H1 (cell line): ENCODE measurements at regions not wholly inside any gene's neighbourhood (a gene's known extent, or its start where the extent isn't known, plus 50 kb on each side); places are given as distances from the start of the nearest gene placed in this dataset.

Experiments
- CTCF ChIA-PET: fragments of 300-600 bp; sonication (Branson Sonifier 250); formaldehyde crosslinking; loops from one replicate; lab custom pipeline; 2021; ENCODE audit not compliant: partially characterized antibody; lab: Charles Lee
- POLR2A ChIA-PET: fragments of 300-600 bp; sonication (Branson Sonifier 250); formaldehyde crosslinking; loops from one replicate; lab custom pipeline; 2021; ENCODE audit warnings: inconsistent platforms; ENCODE audit not compliant: partially characterized antibody; lab: Charles Lee
- DNase-seq, 2 experiments: peaks; one replicate each; pipeline versions ENCODE4 v3.0.0 to v3.0.0-alpha.2; 2010 to 2022; ENCODE audit warnings: low spot score in 2 of 2, low read depth in 1 of 2, mixed read lengths in 1 of 2
- FAIRE-seq: peaks from 2 replicates; lab custom pipeline; 2011; peaks lifted over from hg19 to GRCh38; lab: Jason Lieb, UNC
- H2AFZ ChIP-seq: 2 replicates; pipeline ENCODE4 v1.8.1; 2012; ENCODE audit warnings: low read length, inconsistent platforms
- H2AK5ac ChIP-seq: 2 replicates; pipeline ENCODE4 v1.6.1; 2013; ENCODE audit warnings: low read depth, low read length
- H2BK120ac ChIP-seq: replicated peaks from 2 replicates; pipeline ENCODE3; 2013; ENCODE audit warnings: low read depth, low read length, inconsistent platforms
- H2BK12ac ChIP-seq: 2 replicates; pipeline ENCODE4 v1.6.1; 2013; ENCODE audit warnings: low read depth, low read length
- H2BK15ac ChIP-seq: 2 replicates; pipeline ENCODE4 v1.6.1; 2013; ENCODE audit warnings: low read length
- H2BK20ac ChIP-seq: 2 replicates; pipeline ENCODE4 v1.6.1; 2013; ENCODE audit warnings: low read length
- H2BK5ac ChIP-seq: 2 replicates; pipeline ENCODE4 v1.6.1; 2013; ENCODE audit warnings: low read depth, low read length
- H3K14ac ChIP-seq: 2 replicates; pipeline ENCODE4 v1.6.1; 2013; ENCODE audit warnings: inconsistent platforms; ENCODE audit not compliant: insufficient read length
- H3K18ac ChIP-seq: 2 replicates; pipeline ENCODE4 v1.6.1; 2013; ENCODE audit warnings: low read length; ENCODE audit errors: extremely low read depth
- H3K23ac ChIP-seq: 2 replicates; pipeline ENCODE4 v1.6.1; 2013; ENCODE audit warnings: inconsistent platforms; ENCODE audit not compliant: insufficient read length
- H3K23me2 ChIP-seq: 2 replicates; pipeline ENCODE4 v1.6.1; 2013; ENCODE audit warnings: low read depth, low read length
- H3K27ac ChIP-seq: 2 replicates; pipeline ENCODE4 v1.6.1; 2011; ENCODE audit warnings: low read depth, low read length, inconsistent platforms
- H3K27me3 ChIP-seq, 4 experiments: replicated peaks in 1 of 4; 1 replicate in 1 of 4; 2 replicates in 3 of 4; pipeline versions ENCODE4 v1.6.1 to v1.8.1; 2011 to 2013; ENCODE audit warnings: low read length in 3 of 4, mild to moderate bottlenecking in 3 of 4, inconsistent platforms in 2 of 4, mixed read lengths in 2 of 4, moderate library complexity in 1 of 4; ENCODE audit not compliant: control insufficient read depth in 3 of 4, insufficient read depth in 3 of 4; ENCODE audit errors: extremely low read depth in 1 of 4
- H3K36me3 ChIP-seq, 4 experiments: 2 replicates each; pipeline versions ENCODE4 v1.6.1 to v1.8.1; 2011 to 2013; ENCODE audit warnings: mild to moderate bottlenecking in 4 of 4, low read length in 3 of 4, moderate library complexity in 2 of 4, control low read depth in 1 of 4, inconsistent platforms in 1 of 4; ENCODE audit not compliant: insufficient read depth in 4 of 4, control insufficient read depth in 2 of 4
- H3K4ac ChIP-seq: replicated peaks from 2 replicates; pipeline ENCODE3; 2013; ENCODE audit warnings: low read length, low read depth, mixed read lengths, inconsistent platforms; ENCODE audit not compliant: insufficient read length
- H3K4me1 ChIP-seq, 4 experiments: replicated peaks in 1 of 4; 1 replicate in 1 of 4; 2 replicates in 3 of 4; pipeline versions ENCODE4 v1.6.1 to v1.8.1; 2011 to 2013; ENCODE audit warnings: low read length in 3 of 4, inconsistent platforms in 2 of 4, mixed read lengths in 1 of 4; ENCODE audit not compliant: insufficient read depth in 4 of 4, control insufficient read depth in 3 of 4
- H3K4me2 ChIP-seq, 2 experiments: 2 replicates each; pipeline versions ENCODE4 v1.6.1 to v1.8.1; 2011 to 2013; ENCODE audit warnings: low read depth in 2 of 2, low read length in 2 of 2, control low read depth in 1 of 2, inconsistent platforms in 1 of 2, mild to moderate bottlenecking in 1 of 2; ENCODE audit not compliant: insufficient read depth in 1 of 2
- H3K4me3 ChIP-seq, 4 experiments: fragments of 200-600, 300-600 bp in 1 of 4; sonication (generic), shearing (Covaris generic), sonication (Bioruptor Twin) in 1 of 4; 2 replicates each; pipeline versions ENCODE4 v1.5.1 to v1.8.1; 2011 to 2016; ENCODE audit warnings: low read length in 4 of 4, low read depth in 3 of 4, control low read depth in 2 of 4, inconsistent platforms in 2 of 4, mild to moderate bottlenecking in 2 of 4, mixed read lengths in 1 of 4, moderate library complexity in 1 of 4; ENCODE audit not compliant: insufficient read depth in 2 of 4; ENCODE audit errors: extremely low read depth in 1 of 4
- H3K56ac ChIP-seq: replicated peaks from 2 replicates; pipeline ENCODE3; 2013; ENCODE audit warnings: low read depth, mild to moderate bottlenecking, mixed read lengths, low read length, inconsistent platforms; ENCODE audit not compliant: insufficient read length
- H3K79me1 ChIP-seq: 2 replicates; pipeline ENCODE4 v1.6.1; 2013; ENCODE audit warnings: low read depth, low read length, control low read depth
- H3K79me2 ChIP-seq, 2 experiments: 2 replicates each; pipeline versions ENCODE4 v1.6.1 to v1.8.1; 2012 to 2013; ENCODE audit warnings: low read length in 2 of 2, mild to moderate bottlenecking in 2 of 2, inconsistent platforms in 1 of 2; ENCODE audit not compliant: insufficient read depth in 2 of 2, control insufficient read depth in 1 of 2
- H3K9ac ChIP-seq, 4 experiments: replicated peaks in 1 of 4; 1 replicate in 1 of 4; 2 replicates in 3 of 4; pipeline versions ENCODE4 v1.6.1 to v1.8.1; 2011 to 2013; ENCODE audit warnings: low read depth in 3 of 4, low read length in 3 of 4, control low read depth in 2 of 4, mild to moderate bottlenecking in 2 of 4, moderate library complexity in 2 of 4, inconsistent platforms in 1 of 4; ENCODE audit errors: extremely low read depth in 1 of 4
- H3K9me3 ChIP-seq, 2 experiments: 2 replicates each; pipeline versions ENCODE4 v1.6.1 to v1.8.1; 2012 to 2013; ENCODE audit warnings: mild to moderate bottlenecking in 2 of 2, moderate library complexity in 2 of 2, control low read depth in 1 of 2, inconsistent platforms in 1 of 2, low read depth in 1 of 2, low read length in 1 of 2, mixed read lengths in 1 of 2; ENCODE audit not compliant: insufficient read depth in 2 of 2
- H4K20me1 ChIP-seq, 2 experiments: replicated peaks in 1 of 2; 2 replicates each; pipeline versions ENCODE3 to v1.8.1; 2011 to 2013; ENCODE audit warnings: inconsistent platforms in 2 of 2, low read length in 2 of 2, mild to moderate bottlenecking in 1 of 2; ENCODE audit not compliant: insufficient read depth in 2 of 2, control insufficient read depth in 1 of 2
- H4K5ac ChIP-seq: 2 replicates; pipeline ENCODE4 v1.6.1; 2013; ENCODE audit warnings: low read length, low read depth, mixed read lengths, inconsistent platforms; ENCODE audit not compliant: insufficient read length
- H4K8ac ChIP-seq: 2 replicates; pipeline ENCODE4 v1.8.0; 2013; ENCODE audit warnings: mild to moderate bottlenecking, moderate library complexity, low read length, inconsistent platforms; ENCODE audit not compliant: insufficient read depth; ENCODE audit errors: extremely low read depth
- H4K91ac ChIP-seq: replicated peaks from 2 replicates; pipeline ENCODE3; 2013; ENCODE audit warnings: low read length, mixed read lengths, inconsistent platforms; ENCODE audit not compliant: insufficient read length
- WGBS, 2 experiments: shearing (Covaris generic) in 1 of 2; methylation state at CpG; one replicate each; pipeline versions ENCODE4 v1.1.6 to v1.1.7; 2013 to 2015; ENCODE audit warnings: low lambda C conversion rate in 2 of 2, mixed read lengths in 2 of 2, inconsistent platforms in 1 of 2, low coverage in 1 of 2, missing lambda C conversion rate in 1 of 2; ENCODE audit not compliant: insufficient replicate concordance in 2 of 2, insufficient coverage in 1 of 2, insufficient read length in 1 of 2; ENCODE audit errors: extremely low coverage in 1 of 2, missing lambda C conversion rate in 1 of 2; 5-methylcytosine and 5-hydroxymethylcytosine counted together
- TF ChIP-seq, protein P1 (sequence below): fragments of 300-600 bp; sonication (generic); IDR thresholded peaks from 2 replicates; pipeline ENCODE4 v1.7.1; 2012; ENCODE audit warnings: low read length, moderate library complexity, mild to moderate bottlenecking, inconsistent platforms; ENCODE audit not compliant: insufficient replicate concordance

- no peak overlapping the region for H2AFZ ChIP-seq
- no peak overlapping the region for H2BK15ac ChIP-seq
- H3K4ac ChIP-seq: no peak overlapping the region
- FAIRE-seq (no peak), DNase-seq (no peak)
- H3K9me3 ChIP-seq: no peaks in the 10 kb centered on the region
- peaks cover 0 to 4% (median 2%) of the 10 kb centered on the region in 4 experiments; a peak in 3 of 7 replicates for H3K4me1 ChIP-seq
- H3K9ac ChIP-seq: no peak overlapping the region
- no peak overlapping the region for H4K5ac ChIP-seq
- no peak overlapping the region for H2BK5ac ChIP-seq
- H3K56ac ChIP-seq: no peak overlapping the region
- no peak overlapping the region for H4K91ac ChIP-seq
- H4K20me1 ChIP-seq: no peaks in the 10 kb centered on the region
- H3K27me3 ChIP-seq: no peaks in the 10 kb centered on the region; a peak in 1 of 7 replicates
- H2AK5ac ChIP-seq: no peak overlapping the region
- H3K79me1 ChIP-seq: no peaks in the 10 kb centered on the region
- H2BK120ac ChIP-seq: no peak overlapping the region
- no peak overlapping the region for H3K18ac ChIP-seq
- H3K14ac ChIP-seq: no peak overlapping the region
- no peak overlapping the region for H3K4me2 ChIP-seq
- no peak overlapping the region for H3K27ac ChIP-seq
- no peak overlapping the region for H3K23ac ChIP-seq
- CTCF ChIA-PET: no interaction called here
- H3K23me2 ChIP-seq: no peaks in the 10 kb centered on the region
- H3K4me3 ChIP-seq: no peak overlapping the region
- no peak overlapping the region for H2BK20ac ChIP-seq
- POLR2A ChIA-PET: no interaction called here
- no peaks in the 10 kb centered on the region for H3K36me3 ChIP-seq
- H4K8ac ChIP-seq: no peak overlapping the region
- no peaks in the 10 kb centered on the region for H3K79me2 ChIP-seq
- H2BK12ac ChIP-seq: no peak overlapping the region
- WGBS, 2 experiments: 97% methylated on average over 3 of the region's 3 CpGs; no CpG with 5 or more reads in 1 of the 2 experiments
- TF ChIP-seq, protein P1, sequence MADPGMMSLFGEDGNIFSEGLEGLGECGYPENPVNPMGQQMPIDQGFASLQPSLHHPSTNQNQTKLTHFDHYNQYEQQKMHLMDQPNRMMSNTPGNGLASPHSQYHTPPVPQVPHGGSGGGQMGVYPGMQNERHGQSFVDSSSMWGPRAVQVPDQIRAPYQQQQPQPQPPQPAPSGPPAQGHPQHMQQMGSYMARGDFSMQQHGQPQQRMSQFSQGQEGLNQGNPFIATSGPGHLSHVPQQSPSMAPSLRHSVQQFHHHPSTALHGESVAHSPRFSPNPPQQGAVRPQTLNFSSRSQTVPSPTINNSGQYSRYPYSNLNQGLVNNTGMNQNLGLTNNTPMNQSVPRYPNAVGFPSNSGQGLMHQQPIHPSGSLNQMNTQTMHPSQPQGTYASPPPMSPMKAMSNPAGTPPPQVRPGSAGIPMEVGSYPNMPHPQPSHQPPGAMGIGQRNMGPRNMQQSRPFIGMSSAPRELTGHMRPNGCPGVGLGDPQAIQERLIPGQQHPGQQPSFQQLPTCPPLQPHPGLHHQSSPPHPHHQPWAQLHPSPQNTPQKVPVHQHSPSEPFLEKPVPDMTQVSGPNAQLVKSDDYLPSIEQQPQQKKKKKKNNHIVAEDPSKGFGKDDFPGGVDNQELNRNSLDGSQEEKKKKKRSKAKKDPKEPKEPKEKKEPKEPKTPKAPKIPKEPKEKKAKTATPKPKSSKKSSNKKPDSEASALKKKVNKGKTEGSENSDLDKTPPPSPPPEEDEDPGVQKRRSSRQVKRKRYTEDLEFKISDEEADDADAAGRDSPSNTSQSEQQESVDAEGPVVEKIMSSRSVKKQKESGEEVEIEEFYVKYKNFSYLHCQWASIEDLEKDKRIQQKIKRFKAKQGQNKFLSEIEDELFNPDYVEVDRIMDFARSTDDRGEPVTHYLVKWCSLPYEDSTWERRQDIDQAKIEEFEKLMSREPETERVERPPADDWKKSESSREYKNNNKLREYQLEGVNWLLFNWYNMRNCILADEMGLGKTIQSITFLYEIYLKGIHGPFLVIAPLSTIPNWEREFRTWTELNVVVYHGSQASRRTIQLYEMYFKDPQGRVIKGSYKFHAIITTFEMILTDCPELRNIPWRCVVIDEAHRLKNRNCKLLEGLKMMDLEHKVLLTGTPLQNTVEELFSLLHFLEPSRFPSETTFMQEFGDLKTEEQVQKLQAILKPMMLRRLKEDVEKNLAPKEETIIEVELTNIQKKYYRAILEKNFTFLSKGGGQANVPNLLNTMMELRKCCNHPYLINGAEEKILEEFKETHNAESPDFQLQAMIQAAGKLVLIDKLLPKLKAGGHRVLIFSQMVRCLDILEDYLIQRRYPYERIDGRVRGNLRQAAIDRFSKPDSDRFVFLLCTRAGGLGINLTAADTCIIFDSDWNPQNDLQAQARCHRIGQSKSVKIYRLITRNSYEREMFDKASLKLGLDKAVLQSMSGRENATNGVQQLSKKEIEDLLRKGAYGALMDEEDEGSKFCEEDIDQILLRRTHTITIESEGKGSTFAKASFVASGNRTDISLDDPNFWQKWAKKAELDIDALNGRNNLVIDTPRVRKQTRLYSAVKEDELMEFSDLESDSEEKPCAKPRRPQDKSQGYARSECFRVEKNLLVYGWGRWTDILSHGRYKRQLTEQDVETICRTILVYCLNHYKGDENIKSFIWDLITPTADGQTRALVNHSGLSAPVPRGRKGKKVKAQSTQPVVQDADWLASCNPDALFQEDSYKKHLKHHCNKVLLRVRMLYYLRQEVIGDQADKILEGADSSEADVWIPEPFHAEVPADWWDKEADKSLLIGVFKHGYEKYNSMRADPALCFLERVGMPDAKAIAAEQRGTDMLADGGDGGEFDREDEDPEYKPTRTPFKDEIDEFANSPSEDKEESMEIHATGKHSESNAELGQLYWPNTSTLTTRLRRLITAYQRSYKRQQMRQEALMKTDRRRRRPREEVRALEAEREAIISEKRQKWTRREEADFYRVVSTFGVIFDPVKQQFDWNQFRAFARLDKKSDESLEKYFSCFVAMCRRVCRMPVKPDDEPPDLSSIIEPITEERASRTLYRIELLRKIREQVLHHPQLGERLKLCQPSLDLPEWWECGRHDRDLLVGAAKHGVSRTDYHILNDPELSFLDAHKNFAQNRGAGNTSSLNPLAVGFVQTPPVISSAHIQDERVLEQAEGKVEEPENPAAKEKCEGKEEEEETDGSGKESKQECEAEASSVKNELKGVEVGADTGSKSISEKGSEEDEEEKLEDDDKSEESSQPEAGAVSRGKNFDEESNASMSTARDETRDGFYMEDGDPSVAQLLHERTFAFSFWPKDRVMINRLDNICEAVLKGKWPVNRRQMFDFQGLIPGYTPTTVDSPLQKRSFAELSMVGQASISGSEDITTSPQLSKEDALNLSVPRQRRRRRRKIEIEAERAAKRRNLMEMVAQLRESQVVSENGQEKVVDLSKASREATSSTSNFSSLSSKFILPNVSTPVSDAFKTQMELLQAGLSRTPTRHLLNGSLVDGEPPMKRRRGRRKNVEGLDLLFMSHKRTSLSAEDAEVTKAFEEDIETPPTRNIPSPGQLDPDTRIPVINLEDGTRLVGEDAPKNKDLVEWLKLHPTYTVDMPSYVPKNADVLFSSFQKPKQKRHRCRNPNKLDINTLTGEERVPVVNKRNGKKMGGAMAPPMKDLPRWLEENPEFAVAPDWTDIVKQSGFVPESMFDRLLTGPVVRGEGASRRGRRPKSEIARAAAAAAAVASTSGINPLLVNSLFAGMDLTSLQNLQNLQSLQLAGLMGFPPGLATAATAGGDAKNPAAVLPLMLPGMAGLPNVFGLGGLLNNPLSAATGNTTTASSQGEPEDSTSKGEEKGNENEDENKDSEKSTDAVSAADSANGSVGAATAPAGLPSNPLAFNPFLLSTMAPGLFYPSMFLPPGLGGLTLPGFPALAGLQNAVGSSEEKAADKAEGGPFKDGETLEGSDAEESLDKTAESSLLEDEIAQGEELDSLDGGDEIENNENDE: no peak
Observed at GRCh38 chr5:107766972-107767371, 96.2 kb upstream of the EFNA5 start.
